PC-9 (cell line): ENCODE measurements at regions not wholly inside any gene's neighbourhood (a gene's known extent, or its start where the extent isn't known, plus 50 kb on each side); places are given as distances from the start of the nearest gene placed in this dataset.
"Not testable (repeated sequence)": the region's sequence is repeated elsewhere in the genome, so short reads cannot be mapped to it uniquely, and the experiment has no call there.

Experiments used
- BruUV-seq: library from RNA; stranded (reverse); fragments of 400-500 nt; replicated peaks from 2 replicates; lab custom pipeline; 2021; lab: Mats Ljungman, UMichigan
- CTCF ChIA-PET: fragments of 300-600 bp; sonication (Branson Sonifier 250); formaldehyde crosslinking; loops from one replicate; lab custom pipeline; 2022; ENCODE audit warnings: antibody characterized with exemption; lab: Charles Lee
- POLR2A ChIA-PET: fragments of 300-600 bp; sonication (Branson Sonifier 250); formaldehyde crosslinking; loops from one replicate; lab custom pipeline; 2022; ENCODE audit warnings: antibody characterized with exemption; ENCODE audit not compliant: unreplicated experiment; lab: Charles Lee
- DNase-seq, 2 experiments: peaks; one replicate each; pipeline versions ENCODE4 v3.0.0 to v3.0.0-alpha.2; 2015 to 2022; ENCODE audit warnings: mixed read lengths in 1 of 2
- H2AFZ ChIP-seq: fragments of 200-600 bp; sonication (generic); 2 replicates; pipeline ENCODE4 v1.8.1; 2017; ENCODE audit warnings: antibody characterized with exemption
- H3F3A ChIP-seq: fragments of 200-600 bp; sonication (generic); 2 replicates; pipeline ENCODE4 v1.8.1; 2017; ENCODE audit warnings: antibody characterized with exemption, mild to moderate bottlenecking, low read depth; ENCODE audit not compliant: insufficient read depth
- H3K27ac ChIP-seq: fragments of 200-600 bp; sonication (generic); 2 replicates; pipeline ENCODE4 v1.6.1; 2016; ENCODE audit warnings: mixed run types
- H3K27me3 ChIP-seq: fragments of 200-600 bp; sonication (generic); 2 replicates; pipeline ENCODE4 v1.6.1; 2016; ENCODE audit warnings: low read depth, mixed run types; ENCODE audit not compliant: insufficient read depth
- H3K36me3 ChIP-seq: fragments of 200-600 bp; sonication (generic); 2 replicates; pipeline ENCODE4 v1.6.1; 2016; ENCODE audit warnings: low read depth, mixed run types
- H3K4me1 ChIP-seq: fragments of 200-600 bp; sonication (generic); replicated peaks from 2 replicates; pipeline ENCODE4 v1.6.1; 2016; ENCODE audit warnings: mixed run types; ENCODE audit not compliant: insufficient read depth
- H3K4me2 ChIP-seq: fragments of 200-600 bp; sonication (generic); 2 replicates; pipeline ENCODE4 v1.6.1; 2017; ENCODE audit warnings: mixed run types
- H3K4me3 ChIP-seq: fragments of 200-600 bp; sonication (generic); 2 replicates; pipeline ENCODE4 v1.6.1; 2016; ENCODE audit warnings: mixed run types
- H3K79me2 ChIP-seq: fragments of 200-600 bp; sonication (generic); 2 replicates; pipeline ENCODE4 v1.6.1; 2017; ENCODE audit warnings: low read depth, mixed run types
- H3K9me2 ChIP-seq: fragments of 200-600 bp; sonication (generic); 2 replicates; pipeline ENCODE4 v1.8.1; 2017; ENCODE audit warnings: mild to moderate bottlenecking; ENCODE audit not compliant: insufficient read depth
- H3K9me3 ChIP-seq: fragments of 200-600 bp; sonication (generic); 2 replicates; pipeline ENCODE4 v1.8.1; 2016; ENCODE audit warnings: low read depth; ENCODE audit not compliant: insufficient read depth
- H4K20me1 ChIP-seq: fragments of 200-600 bp; sonication (generic); 2 replicates; pipeline ENCODE4 v1.8.1; 2017; ENCODE audit not compliant: insufficient read depth
- CTCF ChIP-seq: fragments of 200-600 bp; sonication (generic); conservative IDR thresholded peaks from 2 replicates; pipeline ENCODE4 v1.6.1; 2017; ENCODE audit warnings: mixed run types, antibody characterized with exemption, mild to moderate bottlenecking, moderate library complexity
- EZH2 ChIP-seq: fragments of 200-600 bp; sonication (generic); IDR thresholded peaks from 2 replicates; pipeline ENCODE4 v1.8.0; 2017; ENCODE audit warnings: antibody characterized with exemption, low read depth
- intact Hi-C: fragments of 100-400 bp; cut with micrococcal nuclease; formaldehyde crosslinking; loops from one replicate; pipeline ENCODE4 v1.10.0; 2022; ENCODE audit not compliant: unreplicated experiment

DNA sequence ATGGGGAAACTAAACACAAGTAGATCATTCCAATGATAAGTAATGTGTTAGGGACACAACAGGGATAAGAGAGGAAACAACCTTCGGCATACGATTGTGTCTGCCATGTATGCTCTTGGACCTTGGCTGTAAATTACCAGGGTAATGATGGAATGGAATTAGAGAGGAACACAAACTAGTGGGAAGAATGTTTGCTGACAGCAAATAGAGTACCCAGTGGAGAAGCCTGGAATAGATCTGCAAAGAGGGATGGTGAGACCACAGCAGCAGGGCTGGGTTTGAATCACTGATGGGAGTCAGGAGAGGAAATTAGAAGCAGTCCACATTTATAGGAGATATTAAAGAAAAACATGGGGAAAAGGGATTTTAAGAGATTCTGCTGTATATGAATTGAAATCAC, 172.8 kb downstream of the LRIG3 start:
- ChIA-PET CTCF (no interaction called here), POLR2A (no interaction called here)
- Histone ChIP-seq H3K79me2 (no peaks in the 10 kb centered on the region), H3F3A (no peaks in the 10 kb centered on the region), H3K27me3 (no peaks in the 10 kb centered on the region), H3K27ac (no peak overlapping the region), H3K4me3 (no peak overlapping the region), H3K9me2 (no peaks in the 10 kb centered on the region), H2AFZ (no peak overlapping the region), H4K20me1 (no peaks in the 10 kb centered on the region), H3K36me3 (no peaks in the 10 kb centered on the region), H3K4me1 (0 out of 2 replicates have a peak, but pooled peaks cover 8% of the 10 kb centered on the region), H3K4me2 (no peak overlapping the region), H3K9me3 (peaks cover 5% of the 10 kb centered on the region; the same call in 1 of the 2 replicates)
- DNase-seq: no peak
- TF ChIP-seq CTCF: no peak
- no peak for TF ChIP-seq EZH2
- intact Hi-C loops: no loop called here
- no TSS peak for BruUV-seq

DNA sequence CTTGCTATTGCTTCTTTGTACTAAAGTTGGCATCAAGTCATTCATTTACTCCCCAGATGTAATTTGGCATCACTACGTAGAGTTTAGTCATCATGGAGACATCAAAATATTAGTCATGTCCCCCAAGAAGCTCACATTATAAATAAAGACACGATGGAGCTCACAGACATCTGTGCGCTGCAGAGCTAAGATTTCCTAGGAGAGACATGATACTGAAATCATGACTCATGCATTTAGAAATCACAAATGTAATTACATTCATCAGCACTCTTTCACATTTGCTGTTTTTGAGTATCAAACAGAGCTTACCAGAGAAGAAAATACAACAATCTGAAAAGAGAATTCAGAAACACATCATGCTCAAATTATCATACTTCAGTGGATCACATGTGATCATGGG, 169.8 kb downstream of the LRIG3 start:
- Histone ChIP-seq H3K4me2 (no peak overlapping the region), H3K4me3 (no peak overlapping the region), H3K9me2 (no peaks in the 10 kb centered on the region), H3K36me3 (no peaks in the 10 kb centered on the region), H3K27ac (no peak overlapping the region), H3K79me2 (no peaks in the 10 kb centered on the region), H3K27me3 (no peaks in the 10 kb centered on the region), H3K9me3 (peaks cover 5% of the 10 kb centered on the region; the same call in 1 of the 2 replicates), H3K4me1 (0 out of 2 replicates have a peak, but pooled peaks cover 6% of the 10 kb centered on the region), H2AFZ (no peak overlapping the region), H3F3A (no peaks in the 10 kb centered on the region), H4K20me1 (no peaks in the 10 kb centered on the region)
- POLR2A ChIA-PET: no interaction called here
- TF ChIP-seq CTCF: no peak
- TF ChIP-seq EZH2: no peak
- no TSS peak for BruUV-seq
- CTCF ChIA-PET: no interaction called here
- no peak for DNase-seq
- intact Hi-C loops: no loop called here

DNA sequence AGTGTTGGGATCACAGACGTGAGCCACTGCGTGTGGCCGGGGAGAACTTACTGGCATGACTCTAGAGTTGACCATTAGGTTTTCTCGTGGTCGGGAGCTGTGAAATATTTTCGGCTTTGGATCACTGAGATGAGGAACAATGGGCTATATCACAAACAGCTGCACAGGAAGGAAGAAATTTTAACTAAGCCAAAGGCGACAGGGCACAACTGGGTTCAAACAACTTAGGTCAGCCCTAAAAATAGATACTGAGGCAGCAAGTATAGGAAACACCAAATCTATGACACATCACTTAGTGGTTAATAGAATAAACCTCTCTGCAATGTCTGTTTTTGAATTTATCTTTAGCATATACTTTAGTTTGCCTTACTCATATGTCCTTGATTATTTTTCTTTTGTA, 162.9 kb downstream of the LRIG3 start:
- intact Hi-C loops: no loop called here
- Histone ChIP-seq H3K4me3 (no peak overlapping the region), H2AFZ (no peak overlapping the region), H3K27me3 (no peaks in the 10 kb centered on the region), H3K27ac (no peak overlapping the region), H3K4me1 (no peaks in the 10 kb centered on the region), H3K4me2 (no peak overlapping the region), H3K9me3 (no peaks in the 10 kb centered on the region; the same call in 1 of the 2 replicates), H3K79me2 (no peaks in the 10 kb centered on the region), H4K20me1 (no peaks in the 10 kb centered on the region), H3K9me2 (no peaks in the 10 kb centered on the region), H3K36me3 (no peaks in the 10 kb centered on the region), H3F3A (no peaks in the 10 kb centered on the region)
- ChIA-PET CTCF (no interaction called here), POLR2A (interaction anchor here (0.7 kb wide), 1 partner anchor 320 kb away, joined by 4 read pairs; no protein-coding TSS in a partner anchor)
- BruUV-seq: no TSS peak
- no peak for DNase-seq
- TF ChIP-seq CTCF (no peak), EZH2 (no peak)

GRCh38 chr12:58759745-58760144, 160.6 kb downstream of the LRIG3 start:
- H3K79me2 ChIP-seq, H2AFZ ChIP-seq, H3K9me2 ChIP-seq, H3K4me2 ChIP-seq, H3K27ac ChIP-seq, H4K20me1 ChIP-seq, H3F3A ChIP-seq, H3K4me1 ChIP-seq, H3K36me3 ChIP-seq, POLR2A ChIA-PET, BruUV-seq, intact Hi-C loops, H3K4me3 ChIP-seq, DNase-seq, CTCF ChIA-PET, H3K9me3 ChIP-seq, H3K27me3 ChIP-seq: not testable (repeated sequence)
